ENCODE measurements at regions not wholly inside any gene's neighbourhood (a gene's known extent, or its start where the extent isn't known, plus 50 kb on each side); places are given as distances from the start of the nearest gene placed in this dataset.
"Not testable (repeated sequence)": the region's sequence is repeated elsewhere in the genome, so short reads cannot be mapped to it uniquely, and the experiment has no call there.

DNA sequence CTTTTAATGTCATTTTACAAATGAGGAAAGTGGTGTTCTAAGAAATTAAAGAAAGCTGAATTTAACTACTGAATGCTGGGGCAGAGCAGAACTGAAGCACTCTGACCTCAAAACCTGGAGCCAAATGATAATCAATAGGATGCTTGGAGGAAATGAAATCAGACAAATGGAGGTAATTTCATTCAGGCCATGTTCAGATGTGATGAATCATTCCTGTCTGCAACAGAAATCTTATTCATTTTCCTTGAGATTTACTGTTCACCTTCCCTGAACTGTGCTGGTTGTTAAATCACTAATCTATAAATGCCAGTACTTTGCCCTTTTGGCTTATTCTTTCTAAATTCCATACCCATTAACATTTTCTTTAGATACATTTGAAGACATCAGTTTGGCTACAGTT, 85.6 kb upstream of the SNX7 start:
- intact Hi-C loops (cut with DNase I): no loop called here
- DNase-seq: no peak

DNA sequence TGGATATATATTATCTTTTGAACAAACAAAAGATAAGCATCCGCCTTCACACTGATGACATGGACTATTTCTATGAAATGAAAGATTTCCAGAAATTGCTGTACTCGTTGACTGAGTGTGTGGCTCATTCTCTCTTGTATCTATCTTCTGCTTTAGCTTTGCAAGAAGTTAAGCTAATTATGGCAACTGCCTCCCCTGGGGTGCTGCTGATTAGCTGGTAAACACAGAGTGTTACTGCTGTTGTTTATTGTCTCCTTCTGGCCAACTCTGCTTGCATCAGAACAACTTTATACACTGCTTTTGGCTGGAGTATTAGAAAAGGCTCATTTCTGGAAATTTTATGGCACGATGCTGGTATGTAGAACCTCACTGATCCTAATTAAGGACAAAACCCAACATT, 95.6 kb upstream of the SNX7 start:
- no peak for DNase-seq

DNA sequence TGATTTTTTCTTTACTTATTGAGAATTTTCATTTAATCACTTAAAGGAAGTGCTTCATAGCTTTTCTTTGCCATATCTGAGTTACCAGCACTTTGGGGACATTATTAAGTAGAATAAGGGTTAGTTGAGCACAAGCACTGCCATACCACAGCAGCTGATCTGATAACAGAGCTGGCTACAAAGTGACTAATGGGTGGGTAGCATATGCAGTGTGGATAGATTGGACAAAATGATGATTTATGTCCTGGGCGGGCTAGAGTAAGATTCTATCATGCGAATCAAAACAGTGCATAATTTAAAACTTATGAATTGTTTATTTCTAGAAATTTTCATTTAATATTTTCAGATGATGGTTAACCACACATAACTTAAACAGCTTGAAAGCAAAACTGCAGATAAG, 102.2 kb upstream of the SNX7 start:
- DNase-seq: no peak
- intact Hi-C loops (cut with DNase I): no loop called here

More for the DNA sequence above, 95.6 kb upstream of the SNX7 start:
- intact Hi-C loops (cut with DNase I): no loop called here

DNA sequence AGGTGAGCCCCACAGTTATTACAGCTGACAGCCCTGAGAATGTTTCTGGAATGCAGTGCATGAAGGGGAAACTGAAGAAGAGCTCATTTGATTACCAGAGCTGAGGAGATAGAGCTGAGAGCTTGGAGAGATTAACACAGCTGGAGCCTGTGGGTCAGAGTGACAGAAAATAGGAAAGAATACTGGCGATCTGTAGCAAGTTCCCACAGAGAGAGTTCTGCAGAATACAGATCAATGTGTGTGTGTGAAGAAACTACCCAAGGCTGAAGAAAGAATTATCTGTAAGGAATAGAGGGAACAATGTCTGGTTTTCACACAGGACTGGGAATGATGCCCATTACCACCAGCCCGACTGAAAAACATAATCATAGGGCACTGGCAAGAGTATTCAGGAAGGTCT, 103.6 kb upstream of the SNX7 start:
- intact Hi-C loops (cut with DNase I): no loop called here
- DNase-seq: peak in 12 of 42 donors; percentile 1 to 60 (median 18)

DNA sequence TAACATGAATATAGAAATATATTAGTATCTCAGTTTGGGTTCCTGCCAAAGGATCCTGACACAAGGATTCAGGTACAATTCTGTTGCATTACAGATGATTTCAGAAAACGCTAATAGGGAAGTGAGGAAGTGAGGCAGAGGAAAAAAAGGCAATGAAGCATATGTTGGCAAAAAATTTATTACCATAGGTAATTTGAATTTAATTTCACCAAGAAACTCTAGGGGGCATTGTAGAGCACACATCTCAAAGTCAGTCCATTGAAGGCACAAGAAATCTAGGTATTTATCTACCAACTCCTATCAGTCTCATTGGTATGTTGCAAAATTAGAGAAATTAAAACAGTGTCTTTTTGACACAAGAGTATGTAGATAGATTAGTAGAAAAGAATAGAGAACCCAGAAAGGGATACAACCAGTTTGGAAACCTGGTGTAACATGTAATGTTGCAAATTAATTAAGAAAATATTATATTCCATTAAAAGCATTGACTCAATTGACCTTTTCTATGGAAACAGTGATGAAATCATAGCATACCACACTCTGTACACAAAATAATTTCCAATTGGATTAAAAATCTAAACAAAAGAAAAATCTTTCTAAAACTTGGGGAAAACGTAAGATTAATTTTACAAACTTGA, 104.9 kb upstream of the SNX7 start:
- intact Hi-C loops (cut with DNase I): no loop called here
- DNase-seq: no peak

DNA sequence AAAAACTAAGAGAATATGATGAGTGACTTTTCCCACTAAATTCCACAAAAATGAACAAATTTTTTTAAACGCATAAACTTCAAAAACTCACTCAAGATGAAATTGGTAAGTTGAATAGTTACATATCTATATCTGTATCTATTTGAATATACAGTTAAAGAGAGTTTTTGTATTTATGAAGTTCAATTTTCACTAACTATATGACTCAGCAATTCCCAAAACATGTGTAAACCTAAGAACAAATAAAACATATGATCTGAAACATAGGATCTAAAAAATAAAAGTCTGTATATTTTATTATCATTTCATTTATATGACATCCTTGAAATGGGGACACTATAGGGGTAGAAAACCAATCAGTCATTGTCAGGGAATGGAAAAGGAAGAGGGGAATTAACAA, 105.7 kb upstream of the SNX7 start:
- intact Hi-C loops (cut with DNase I): no loop called here
- no peak for DNase-seq

DNA sequence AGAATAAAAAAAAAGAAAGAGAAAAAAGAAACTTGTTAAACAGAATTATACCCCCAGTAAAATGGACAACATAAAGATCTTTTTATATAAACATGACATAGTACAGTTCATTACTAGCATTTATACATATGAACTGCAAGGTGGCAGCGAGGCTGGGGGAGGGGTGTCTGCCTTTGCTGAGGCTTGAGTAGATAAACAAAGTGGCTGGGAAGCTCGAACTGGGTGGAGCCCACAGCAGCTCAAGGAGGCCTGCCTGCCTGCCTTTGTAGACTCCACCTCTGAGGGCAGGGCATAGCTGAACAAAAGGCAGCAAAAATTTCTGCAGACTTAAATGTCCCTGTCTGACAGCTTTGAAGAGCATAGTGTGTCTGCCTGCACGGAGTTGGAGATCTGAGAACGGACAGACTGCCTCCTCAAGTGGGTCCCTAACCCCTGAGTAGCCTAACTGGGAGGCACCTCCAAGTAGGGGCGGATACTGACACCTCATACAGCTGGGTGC, 108.9 kb upstream of the SNX7 start:
- DNase-seq; intact Hi-C loops (cut with DNase I): not testable (repeated sequence)

DNA sequence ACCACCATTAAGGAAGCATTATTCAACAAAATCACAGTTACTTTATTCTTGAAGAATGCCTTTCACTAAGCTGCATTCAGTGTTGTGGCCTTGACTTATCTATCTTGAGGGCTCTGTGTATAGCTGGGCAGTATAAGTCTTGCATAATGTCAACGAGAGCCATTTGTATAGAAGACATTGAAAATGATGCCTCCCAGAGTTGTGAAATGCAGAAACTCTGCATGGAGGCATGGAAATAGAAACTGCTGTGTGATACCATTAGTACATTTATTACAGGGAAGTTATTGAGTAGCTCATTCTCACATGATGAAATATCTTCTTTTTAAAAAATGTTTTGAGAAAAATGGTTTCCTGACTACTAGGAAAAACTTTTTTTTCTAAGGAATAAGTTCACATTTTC, 111.4 kb upstream of the SNX7 start:
- DNase-seq: no peak
- intact Hi-C loops (cut with DNase I): no loop called here

DNA sequence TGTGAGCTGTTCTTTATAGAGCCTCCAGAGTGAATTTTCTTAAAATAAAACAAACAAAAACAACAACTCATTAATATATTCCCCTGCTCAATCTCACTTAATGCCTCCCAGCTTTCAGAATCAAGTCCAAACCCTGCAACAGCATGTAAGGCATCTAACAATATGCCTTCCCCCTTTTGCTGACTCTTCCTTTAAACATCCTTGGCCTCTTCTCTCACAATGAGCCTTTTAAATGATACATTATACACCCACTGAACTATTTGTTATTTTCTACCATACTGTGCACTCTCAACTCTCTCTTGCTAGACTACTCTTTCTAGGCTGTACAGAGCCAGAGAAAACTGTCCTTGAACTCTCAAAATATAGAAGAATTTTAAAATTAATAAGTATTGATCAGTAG, 115.2 kb upstream of the SNX7 start:
- intact Hi-C loops (cut with DNase I): no loop called here

DNA sequence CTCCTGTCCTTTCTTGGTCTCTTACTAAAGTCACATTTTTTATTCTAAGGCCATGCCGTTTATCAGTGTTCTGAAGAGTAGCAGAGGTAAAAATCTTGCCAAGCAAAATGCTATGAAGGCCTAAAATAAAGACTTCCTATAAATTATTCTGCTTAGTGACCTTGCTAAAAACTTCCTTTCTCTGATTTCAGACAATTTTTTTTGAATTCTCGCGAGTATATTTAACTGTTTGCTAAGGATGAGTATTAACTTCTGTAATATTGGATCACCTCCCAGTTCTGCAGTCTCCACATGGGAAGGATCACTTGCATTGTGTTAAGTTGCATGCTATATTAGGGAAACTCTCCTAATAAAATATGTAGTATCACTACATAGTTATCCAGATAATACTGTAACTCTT, 123.4 kb upstream of the SNX7 start:
- DNase-seq: no peak

More for the DNA sequence above, 115.2 kb upstream of the SNX7 start:
- no peak for DNase-seq

DNA sequence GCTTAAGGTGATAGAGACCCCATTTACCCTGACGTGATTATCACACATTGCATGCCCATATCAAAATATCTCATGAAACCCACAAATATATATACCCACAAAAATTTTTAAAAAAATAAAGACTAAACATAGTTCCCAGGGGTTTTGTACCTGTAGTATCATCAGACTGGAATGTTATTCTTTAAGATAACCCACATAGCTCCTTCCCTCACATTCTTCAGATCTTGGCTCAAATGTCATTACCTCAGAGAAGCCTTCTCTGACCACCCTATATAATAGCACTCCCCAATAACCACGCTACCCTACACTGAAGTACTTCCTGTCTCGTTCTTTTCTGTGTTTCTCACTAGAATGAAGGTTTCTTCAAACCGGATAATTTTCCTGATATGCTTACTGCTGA, 138.3 kb upstream of the SNX7 start:
- DNase-seq: no peak
- intact Hi-C loops (cut with DNase I): no loop called here

More for the DNA sequence above, 123.4 kb upstream of the SNX7 start:
- intact Hi-C loops (cut with DNase I): no loop called here

DNA sequence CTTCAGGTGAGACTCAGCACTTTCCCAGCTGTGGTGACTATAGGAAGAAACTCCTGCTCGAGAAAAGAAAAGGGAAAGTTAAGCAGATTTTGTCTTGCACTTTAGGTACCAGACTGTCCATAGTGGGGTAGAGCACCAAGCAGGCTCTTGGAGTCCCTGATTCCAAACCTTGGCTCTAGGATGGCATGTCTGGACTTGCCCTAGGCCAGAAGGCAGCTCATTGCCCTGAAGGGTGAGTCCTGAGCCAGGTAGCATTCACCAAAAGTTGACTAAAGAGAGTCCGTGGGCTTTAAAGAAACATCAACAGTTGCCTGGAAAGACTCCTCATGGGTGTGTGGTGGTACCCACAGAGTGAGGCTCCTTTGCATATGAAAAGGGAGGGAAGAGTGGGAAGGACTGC, 145.2 kb upstream of the SNX7 start:
- intact Hi-C loops (cut with DNase I): no loop called here
- no peak for DNase-seq

DNA sequence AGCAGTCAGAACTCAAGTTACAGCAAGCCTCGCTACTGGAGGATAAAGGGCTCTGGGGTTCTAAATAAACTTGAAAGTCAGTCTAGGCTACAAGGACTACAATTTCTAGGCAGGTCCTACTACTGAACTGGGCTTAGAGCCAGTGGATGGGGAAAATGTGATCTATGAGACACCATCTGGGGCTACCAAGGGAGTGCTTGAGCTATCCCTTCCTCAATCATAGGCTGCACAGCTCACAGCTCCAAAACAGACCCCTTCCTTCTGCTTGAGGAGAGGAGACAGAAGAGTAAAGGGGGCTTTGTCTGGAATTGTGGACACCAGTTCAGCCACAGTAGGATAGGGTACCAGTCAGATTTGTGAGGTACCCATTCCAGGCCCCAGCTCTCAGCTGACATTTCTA, 145.8 kb upstream of the SNX7 start:
- DNase-seq: no peak
- intact Hi-C loops (cut with DNase I): no loop called here

DNA sequence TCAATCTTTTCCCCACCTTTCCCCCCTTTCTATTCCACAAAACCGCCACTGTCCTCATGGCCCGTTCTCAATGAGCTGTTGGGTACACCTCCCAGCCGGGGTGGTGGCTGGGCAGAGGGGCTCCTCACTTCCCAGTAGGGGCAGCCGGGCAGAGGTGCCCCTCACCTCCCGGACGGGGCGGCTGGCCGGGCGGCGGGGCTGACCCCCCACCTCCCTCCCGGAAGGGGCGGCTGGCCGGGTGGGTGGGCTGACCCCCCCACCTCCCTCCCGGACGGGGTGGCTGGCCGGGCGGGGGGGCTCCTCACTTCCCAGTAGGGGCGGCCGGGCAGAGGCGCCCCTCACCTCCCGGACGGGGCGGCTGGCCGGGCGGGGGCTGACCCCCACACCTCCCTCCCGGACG, 149.3 kb upstream of the SNX7 start:
- DNase-seq; intact Hi-C loops (cut with DNase I): not testable (repeated sequence)

DNA sequence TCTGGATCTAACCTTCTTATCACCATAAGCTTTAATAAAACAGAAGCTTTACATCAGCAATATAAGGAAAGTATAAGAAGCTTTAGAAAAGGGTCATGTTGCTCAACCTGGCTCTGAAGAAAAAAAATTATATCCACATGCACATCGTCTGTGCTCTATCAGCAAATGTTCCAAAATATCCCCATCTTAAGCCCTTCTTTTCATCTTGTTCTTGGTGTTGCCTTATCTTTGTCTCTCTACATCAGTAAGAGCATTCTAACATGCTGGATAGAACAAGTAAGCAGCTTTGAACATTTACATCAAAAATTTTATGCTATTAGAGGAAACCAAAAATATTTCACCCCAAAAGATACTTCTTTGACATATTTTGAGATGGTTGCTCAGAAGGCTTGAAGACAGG, 157.8 kb upstream of the SNX7 start:
- intact Hi-C loops (cut with DNase I): no loop called here
- DNase-seq: no peak

DNA sequence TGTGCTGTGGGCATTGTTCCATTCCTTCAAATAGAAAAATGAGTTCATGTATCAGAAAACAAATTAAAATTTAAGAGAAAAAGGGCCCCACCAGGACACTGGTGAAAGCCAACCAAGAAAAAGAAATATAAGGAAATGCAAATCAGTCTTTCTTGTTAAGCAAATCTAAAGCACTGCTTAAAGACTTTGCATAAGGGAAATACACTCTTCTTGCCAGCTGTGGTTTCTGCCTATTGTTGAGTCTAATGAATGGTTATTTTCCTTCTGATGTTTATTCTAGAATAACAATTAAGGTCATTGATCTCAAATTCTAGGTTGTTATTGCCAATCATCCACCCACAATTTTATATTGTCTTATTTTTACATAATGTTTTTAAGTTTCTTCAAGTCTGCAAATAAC, 158.6 kb upstream of the SNX7 start:
- no peak for DNase-seq
- intact Hi-C loops (cut with DNase I): no loop called here

DNA sequence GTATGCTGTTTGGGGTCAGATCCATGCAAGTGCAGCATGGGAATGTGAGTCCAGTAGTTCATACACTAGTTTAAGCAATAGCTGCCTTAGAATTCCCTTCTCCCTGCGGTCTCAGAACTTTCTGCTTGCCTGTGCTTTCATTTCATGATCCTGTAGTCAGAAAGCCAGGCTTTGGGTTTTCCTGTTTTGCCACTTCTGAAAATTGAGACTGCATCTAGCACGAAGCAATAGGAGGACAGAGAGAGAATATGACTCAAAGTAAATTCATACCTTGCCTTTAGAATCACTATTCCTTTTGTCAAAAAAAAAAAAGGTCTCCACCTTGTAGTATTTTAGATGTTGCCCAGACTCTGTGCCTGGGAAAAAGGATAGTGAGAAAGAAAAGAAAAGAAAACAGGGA, 161.2 kb upstream of the SNX7 start:
- DNase-seq: no peak
- intact Hi-C loops (cut with DNase I): no loop called here

DNA sequence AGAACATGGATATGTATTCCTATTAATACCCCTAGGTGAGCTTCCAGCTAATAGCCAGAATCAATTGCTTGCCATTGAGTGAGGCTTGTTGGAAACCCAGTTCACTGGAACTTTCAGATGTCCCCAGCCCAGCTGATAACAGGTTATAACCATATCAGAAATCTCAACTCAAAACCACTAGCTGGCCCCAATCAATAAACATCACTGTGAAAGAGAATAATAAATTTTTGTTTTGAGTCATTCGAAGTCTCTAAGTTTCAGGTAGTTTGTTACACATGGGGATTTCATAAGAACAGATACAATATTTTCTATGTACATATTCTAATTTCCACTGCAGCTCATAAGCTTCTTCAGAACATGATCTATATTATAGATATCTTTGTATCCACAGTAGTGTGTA, 162.9 kb upstream of the SNX7 start:
- DNase-seq: no peak
- intact Hi-C loops (cut with DNase I): no loop called here

DNA sequence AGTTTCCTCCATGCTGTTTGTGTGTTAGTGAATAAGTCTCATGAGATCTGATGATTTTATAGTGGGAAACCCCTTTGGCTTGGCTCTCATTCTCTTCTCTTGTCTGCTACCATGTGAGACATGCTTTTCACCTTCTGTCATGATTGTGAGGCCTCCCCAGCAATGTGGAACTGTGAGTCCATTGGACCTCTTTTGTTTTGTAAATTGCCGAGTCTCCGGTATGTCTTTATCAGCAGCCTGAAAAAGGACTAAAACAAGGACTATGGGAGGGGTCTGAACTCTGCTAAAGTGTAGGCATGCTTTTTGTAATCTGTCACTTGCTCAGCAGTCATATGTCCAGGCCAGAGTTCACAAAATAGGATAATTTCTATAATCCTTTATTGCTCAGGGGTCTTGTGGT, 164.0 kb upstream of the SNX7 start:
- intact Hi-C loops (cut with DNase I): no loop called here
- DNase-seq: no peak

DNA sequence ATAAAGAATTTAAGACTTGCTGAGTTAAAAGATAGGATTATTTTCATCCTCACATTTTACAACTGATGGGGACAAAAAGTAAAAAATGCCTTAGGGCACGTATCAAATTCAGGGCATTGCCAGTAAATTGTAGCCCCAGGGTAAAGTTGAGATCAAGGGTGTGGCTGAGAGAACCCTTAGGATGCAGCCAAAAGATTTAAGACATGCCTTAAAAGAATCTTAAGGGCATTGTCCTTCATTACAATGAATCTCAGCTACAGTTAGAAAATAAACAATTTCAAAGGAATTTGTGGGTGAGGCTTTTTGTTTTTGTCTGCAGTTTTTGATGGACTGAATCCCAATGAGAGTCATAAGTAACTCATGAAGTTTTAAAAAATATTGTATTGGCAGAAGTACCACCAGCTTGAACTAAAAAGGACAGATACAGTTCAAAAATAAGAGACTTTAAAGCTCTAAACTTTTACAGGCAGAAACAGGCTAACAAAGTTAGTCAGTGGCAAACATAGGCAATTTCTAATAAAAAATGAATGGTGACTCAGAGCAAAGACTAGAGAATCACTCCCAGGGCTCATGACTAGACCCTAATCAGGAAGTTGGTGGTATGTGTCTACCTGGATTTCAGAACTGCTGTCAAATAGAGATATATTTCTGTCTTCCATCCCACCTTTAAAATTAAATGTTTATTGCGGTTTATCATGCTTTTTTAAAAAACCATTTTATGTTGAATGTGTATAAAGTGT, 165.1 kb upstream of the SNX7 start:
- no peak for DNase-seq
- intact Hi-C loops (cut with DNase I): no loop called here

DNA sequence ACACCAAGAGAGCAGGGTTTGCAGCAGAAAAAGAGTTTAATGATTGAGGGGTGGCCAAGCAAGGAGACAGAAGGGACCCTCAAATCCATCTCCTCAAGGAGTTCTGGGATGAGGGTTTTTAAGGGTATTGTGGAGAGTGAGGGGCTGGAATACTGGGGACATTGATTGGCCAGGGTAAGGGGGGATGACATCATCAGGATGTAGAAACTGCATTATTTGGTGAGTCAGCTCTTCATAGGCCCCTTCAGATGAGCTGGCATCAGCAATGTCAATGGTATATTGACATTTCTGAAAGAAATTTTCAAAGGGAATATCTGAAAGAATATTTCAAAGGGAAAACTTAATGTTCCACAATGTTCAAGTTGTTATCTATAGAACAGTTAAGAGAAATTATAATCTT, 168.1 kb upstream of the SNX7 start:
- intact Hi-C loops (cut with DNase I): no loop called here
- DNase-seq: no peak

Data from head of caudate nucleus (tissue), 42 donors.